T-cell (primary cell): ENCODE measurements at regions not wholly inside any gene's neighbourhood (a gene's known extent, or its start where the extent isn't known, plus 50 kb on each side); places are given as distances from the start of the nearest gene placed in this dataset.

Source experiments
- ATAC-seq, 4 experiments: fragments of 200-7000 bp in 3 of 4; fragments of 150-1000 bp in 1 of 4; cut with Tn5 transposase; replicated peaks in 1 of 4; 1 replicate in 3 of 4; 2 replicates in 1 of 4; pipeline ENCODE4 v1.10.0; 2021; ENCODE audit warnings: moderate library complexity in 3 of 4, mild to moderate bottlenecking in 2 of 4, moderate number of reproducible peaks in 1 of 4
- CTCF ChIA-PET, 2 donors: fragments of 300-600 bp; sonication (Branson Sonifier 250); formaldehyde crosslinking; loops; one replicate each; lab custom pipeline; 2022; ENCODE audit warnings: antibody characterized with exemption in 2 of 2; lab: Charles Lee
- POLR2A ChIA-PET, 2 donors: fragments of 300-600 bp; sonication (Branson Sonifier 250); formaldehyde crosslinking; loops; one replicate each; lab custom pipeline; 2022; ENCODE audit warnings: antibody characterized with exemption in 2 of 2; lab: Charles Lee
- DNase-seq, 35 experiments: peaks; one replicate each; pipeline versions ENCODE4 v3.0.0 to v3.0.0-alpha.2; 2013 to 2023
- H3K27ac ChIP-seq: one replicate; pipeline ENCODE4 v1.5.1; 2013; ENCODE audit warnings: low read length
- H3K27me3 ChIP-seq, 2 experiments: replicated peaks in 1 of 2; 1 replicate in 1 of 2; 2 replicates in 1 of 2; pipeline versions ENCODE4 v1.6.1 to v1.7.0; 2013; ENCODE audit warnings: low read length in 1 of 2, mixed read lengths in 1 of 2; ENCODE audit not compliant: control insufficient read depth in 2 of 2, insufficient read depth in 2 of 2; ENCODE audit errors: extremely low read depth in 1 of 2
- H3K36me3 ChIP-seq, 2 donors: 1 replicate in 1 of 2; 2 replicates in 1 of 2; pipeline versions ENCODE4 v1.6.1 to v1.7.0; 2013; ENCODE audit warnings: low read length in 1 of 2; ENCODE audit not compliant: control insufficient read depth in 2 of 2, insufficient read depth in 1 of 2; ENCODE audit errors: extremely low read depth in 1 of 2
- H3K4me1 ChIP-seq, 2 experiments: 1 replicate in 1 of 2; 2 replicates in 1 of 2; pipeline versions ENCODE4 v1.6.1 to v1.7.0; 2013; ENCODE audit warnings: low read length in 2 of 2, mixed read lengths in 1 of 2; ENCODE audit not compliant: insufficient read depth in 2 of 2, control insufficient read depth in 1 of 2; ENCODE audit errors: extremely low read depth in 1 of 2
- H3K4me3 ChIP-seq, 2 donors: 1 replicate in 1 of 2; 2 replicates in 1 of 2; pipeline versions ENCODE4 v1.5.1 to v1.7.0; 2013; ENCODE audit warnings: mild to moderate bottlenecking in 2 of 2, low read length in 1 of 2, moderate library complexity in 1 of 2; ENCODE audit not compliant: control insufficient read depth in 1 of 2; ENCODE audit errors: extremely low read depth in 1 of 2
- H3K9me3 ChIP-seq: 2 replicates; pipeline ENCODE4 v1.7.0; 2013
- H3K27ac Mint-ChIP-seq, 2 donors: one replicate each; pipeline ENCODE4 v1.8.0; 2020 to 2021; ENCODE audit warnings: mild to moderate bottlenecking in 2 of 2, mixed read lengths in 2 of 2
- H3K27me3 Mint-ChIP-seq, 2 donors: one replicate each; pipeline ENCODE4 v1.8.0; 2021 to 2022; ENCODE audit warnings: mixed read lengths in 2 of 2
- H3K36me3 Mint-ChIP-seq: one replicate; pipeline ENCODE4 v1.8.0; 2021; ENCODE audit warnings: mixed read lengths
- H3K4me1 Mint-ChIP-seq, 3 donors: one replicate each; pipeline ENCODE4 v1.8.0; 2020 to 2022; ENCODE audit warnings: mixed read lengths in 3 of 3, mild to moderate bottlenecking in 1 of 3
- H3K4me3 Mint-ChIP-seq, 3 donors: one replicate each; pipeline ENCODE4 v1.8.0; 2020 to 2022; ENCODE audit warnings: mild to moderate bottlenecking in 3 of 3, mixed read lengths in 3 of 3, moderate library complexity in 3 of 3
- H3K9me3 Mint-ChIP-seq, 3 donors: one replicate each; pipeline ENCODE4 v1.8.0; 2020 to 2022; ENCODE audit warnings: mixed read lengths in 3 of 3
- WGBS: methylation state at CpG from one replicate; pipeline ENCODE4 v1.1.5; 2013; ENCODE audit warnings: missing lambda C conversion rate; ENCODE audit not compliant: insufficient coverage; 5-methylcytosine and 5-hydroxymethylcytosine counted together

DNA sequence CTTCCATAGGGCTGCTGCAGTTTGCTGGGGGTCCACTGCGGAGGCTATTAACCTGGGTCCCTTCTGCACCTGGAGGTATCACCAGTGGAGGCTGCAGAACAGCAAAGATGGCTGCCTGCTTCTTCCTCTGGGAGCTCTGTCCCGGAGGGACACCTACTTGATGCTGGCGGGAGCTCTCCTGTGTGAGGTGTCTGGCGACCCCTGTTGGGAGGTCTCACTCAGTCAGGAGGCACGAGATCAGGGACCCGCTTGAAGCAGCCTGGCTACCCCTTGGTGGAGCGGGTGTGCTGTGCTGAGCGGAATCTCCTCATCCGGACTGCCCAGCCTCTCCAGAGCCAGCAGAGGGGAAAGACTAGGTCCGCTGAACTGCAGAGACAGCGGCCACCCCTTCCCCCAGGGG is 56.0 kb upstream of the CTXND1 start:
- H3K4me1 Mint-ChIP-seq, result no peaks in the 10 kb centered on the region
- Histone ChIP-seq H3K4me1 (no peaks in the 10 kb centered on the region), H3K4me3 (no peak overlapping the region), H3K27ac (no peak overlapping the region), H3K36me3 (no peaks in the 10 kb centered on the region), H3K9me3 (no peaks in the 10 kb centered on the region), H3K27me3 (peaks cover 0 to 14% of the 10 kb centered on the region in 2 experiments)
- H3K9me3 Mint-ChIP-seq, result no peaks in the 10 kb centered on the region
- H3K36me3 Mint-ChIP-seq, result no peaks in the 10 kb centered on the region
- WGBS, result 84% methylated on average over 9 of the region's 11 CpGs
- DNase-seq (no peak), ATAC-seq (no peak)
- H3K4me3 Mint-ChIP-seq, result no peak overlapping the region
- H3K27me3 Mint-ChIP-seq, result peaks cover 31 to 32% of the 10 kb centered on the region in 2 donors
- POLR2A ChIA-PET, result no interaction called here
- CTCF ChIA-PET, result no interaction called here
- H3K27ac Mint-ChIP-seq, result no peak overlapping the region

DNA sequence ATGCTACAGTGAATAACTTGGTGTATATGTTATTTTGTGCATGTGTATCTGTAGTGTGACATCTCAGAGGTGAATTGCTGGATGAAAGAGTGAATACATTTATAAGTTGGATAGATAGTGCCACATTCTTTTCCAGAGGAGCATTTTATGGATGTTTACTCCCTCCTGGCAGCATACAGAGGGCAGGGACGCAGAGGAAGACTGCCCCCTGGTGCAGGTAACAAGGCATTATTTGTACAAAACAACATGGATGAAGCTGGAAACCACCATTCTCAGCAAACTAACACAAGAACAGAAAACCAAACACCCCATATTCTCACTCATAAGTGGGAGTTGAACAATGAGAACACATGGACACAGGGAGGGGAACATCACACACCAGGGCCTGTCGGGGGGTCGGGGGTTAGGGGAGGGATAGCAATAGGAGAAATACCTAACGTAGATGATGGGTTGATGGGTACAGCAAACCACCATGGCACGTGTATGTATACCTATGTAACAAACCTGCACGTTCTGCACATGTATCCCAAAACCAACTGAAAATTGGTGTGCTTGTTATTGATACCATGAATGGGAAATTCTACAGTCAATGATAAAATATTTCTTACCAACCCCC is 57.9 kb upstream of the CTXND1 start:
- Mint-ChIP-seq H3K27me3 (peaks cover 29 to 40% of the 10 kb centered on the region in 2 donors), H3K4me3 (no peak overlapping the region), H3K36me3 (no peaks in the 10 kb centered on the region), H3K27ac (no peak overlapping the region), H3K9me3 (no peaks in the 10 kb centered on the region), H3K4me1 (no peaks in the 10 kb centered on the region)
- CTCF ChIA-PET, result interaction anchor here in 1 of 2 donors (0.6 kb wide), 1 partner anchor 9 kb away, joined by 4 read pairs; no protein-coding TSS in a partner anchor
- Histone ChIP-seq H3K4me3 (no peak overlapping the region), H3K27me3 (peaks cover 0 to 14% of the 10 kb centered on the region in 2 experiments), H3K27ac (no peak overlapping the region), H3K4me1 (no peaks in the 10 kb centered on the region), H3K36me3 (no peaks in the 10 kb centered on the region), H3K9me3 (no peaks in the 10 kb centered on the region)
- no CpG with 5 or more reads among the region's 6 CpGs for WGBS
- no peak for DNase-seq
- no peak for ATAC-seq
- POLR2A ChIA-PET, result no interaction called here

DNA sequence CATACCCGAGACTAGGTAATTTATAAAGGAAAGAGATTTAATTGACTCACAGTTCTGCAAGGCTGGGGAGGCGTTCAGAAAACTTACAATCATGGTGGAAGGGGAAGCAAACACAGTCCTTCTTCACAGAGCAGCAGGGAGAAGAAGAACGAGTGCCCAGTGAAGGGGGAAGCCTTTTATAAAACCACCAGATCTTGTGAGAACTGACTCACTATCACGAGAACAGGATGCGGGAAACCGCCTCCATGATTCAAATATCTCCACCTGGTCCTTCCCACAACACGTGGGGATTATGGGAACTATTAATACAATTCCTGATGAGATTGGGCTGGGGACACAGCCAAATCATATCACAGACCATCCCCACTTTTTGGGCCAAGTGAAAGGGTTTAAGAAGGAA is 58.8 kb upstream of the CTXND1 start:
- H3K27ac ChIP-seq, result no peak overlapping the region
- Mint-ChIP-seq H3K4me3 (no peak overlapping the region), H3K4me1 (no peaks in the 10 kb centered on the region), H3K27me3 (peaks cover 29 to 44% of the 10 kb centered on the region in 2 donors), H3K36me3 (no peaks in the 10 kb centered on the region), H3K27ac (no peak overlapping the region), H3K9me3 (no peaks in the 10 kb centered on the region)
- no peak for DNase-seq
- WGBS, result no CpG with 5 or more reads among the region's 7 CpGs
- H3K4me3 ChIP-seq, result no peak overlapping the region
- no peaks in the 10 kb centered on the region for H3K9me3 ChIP-seq
- CTCF ChIA-PET, result no interaction called here
- ATAC-seq, result no peak
- H3K27me3 ChIP-seq, result peaks cover 0 to 18% of the 10 kb centered on the region in 2 experiments
- POLR2A ChIA-PET, result no interaction called here
- H3K36me3 ChIP-seq, result no peaks in the 10 kb centered on the region
- no peaks in the 10 kb centered on the region for H3K4me1 ChIP-seq

DNA sequence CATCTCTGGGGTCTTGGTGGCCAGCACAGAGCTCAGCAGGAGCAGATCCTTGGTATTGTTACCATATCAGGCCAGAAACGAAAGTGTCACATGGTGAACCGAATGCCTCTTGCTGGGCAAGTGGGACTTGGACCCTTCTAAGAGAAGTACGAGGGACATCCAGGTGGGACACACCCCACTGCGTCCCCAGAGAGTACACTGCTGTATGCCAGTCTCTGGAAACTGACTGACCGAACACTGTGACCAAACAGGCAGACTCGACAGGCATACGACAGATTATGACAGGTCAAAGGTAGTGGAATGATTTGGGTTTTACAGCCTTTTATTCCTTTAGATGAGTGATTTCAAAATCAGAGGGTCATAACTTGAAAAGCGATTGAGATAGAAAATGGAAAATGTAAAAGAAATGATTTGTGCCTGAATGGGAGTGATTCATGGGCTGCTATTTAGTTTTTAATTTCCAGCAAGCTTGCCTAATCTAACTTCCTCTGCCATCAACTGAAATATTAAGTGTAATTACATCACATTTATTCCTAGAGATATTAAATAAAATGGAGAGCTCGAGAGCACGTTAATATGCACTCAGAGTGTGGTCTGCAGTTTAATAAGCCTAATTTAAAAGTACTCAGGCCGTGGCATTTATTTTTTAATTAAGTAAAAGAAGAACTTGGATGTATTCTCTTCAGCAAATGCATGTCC is 63.4 kb upstream of the CTXND1 start:
- Mint-ChIP-seq H3K4me1 (no peaks in the 10 kb centered on the region), H3K9me3 (no peaks in the 10 kb centered on the region), H3K36me3 (no peaks in the 10 kb centered on the region), H3K27me3 (peaks cover 20 to 40% of the 10 kb centered on the region in 2 donors), H3K27ac (no peak overlapping the region), H3K4me3 (no peak overlapping the region)
- Histone ChIP-seq H3K36me3 (no peaks in the 10 kb centered on the region), H3K4me3 (no peak overlapping the region), H3K9me3 (no peaks in the 10 kb centered on the region), H3K4me1 (no peaks in the 10 kb centered on the region), H3K27ac (no peak overlapping the region), H3K27me3 (peaks cover 0 to 12% of the 10 kb centered on the region in 2 experiments)
- ATAC-seq (no peak), DNase-seq (no peak)
- POLR2A ChIA-PET, result no interaction called here
- WGBS, result 77% methylated on average over 7 of the region's 11 CpGs
- CTCF ChIA-PET, result no interaction called here

DNA sequence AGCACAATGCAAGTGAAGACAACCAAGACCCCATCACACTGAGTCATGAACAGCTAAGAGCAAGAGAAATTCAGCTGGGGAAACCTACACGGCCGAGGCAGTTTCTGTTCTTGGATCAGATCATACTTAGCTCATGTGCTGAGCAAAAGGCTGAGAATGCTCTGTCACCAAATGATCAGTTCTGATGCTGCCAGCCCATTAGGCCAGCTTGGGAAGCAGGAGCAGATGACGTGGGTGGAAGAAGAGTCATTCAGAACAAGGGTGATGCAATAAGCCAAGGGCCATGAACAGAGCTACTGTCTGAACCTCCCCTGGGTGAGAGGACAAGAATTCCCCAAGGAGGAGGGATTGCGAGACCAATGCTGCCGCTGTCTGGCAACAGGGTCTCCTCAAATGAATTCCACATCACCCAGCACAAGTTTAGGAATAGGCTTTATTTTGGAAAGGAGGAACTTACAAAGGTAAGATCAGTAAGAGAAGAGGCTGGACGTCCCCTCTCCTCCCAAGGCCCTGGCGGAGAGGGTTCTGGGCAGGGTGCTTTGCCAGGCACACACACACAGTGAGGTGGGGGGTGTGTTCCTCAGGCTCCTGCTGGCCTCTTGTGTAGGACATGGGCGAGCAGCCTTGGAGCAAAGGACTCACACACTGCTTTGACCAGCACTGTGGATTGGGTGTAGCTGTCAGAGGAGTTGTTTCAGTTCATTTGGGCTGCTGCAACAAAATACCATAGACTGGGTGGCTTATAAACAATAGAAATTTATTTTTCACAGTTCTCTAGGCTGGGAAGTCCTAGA is 65.6 kb upstream of the CTXND1 start:
- H3K36me3 ChIP-seq, result no peaks in the 10 kb centered on the region
- no peaks in the 10 kb centered on the region for H3K36me3 Mint-ChIP-seq
- ATAC-seq (no peak), DNase-seq (no peak)
- H3K27me3 ChIP-seq, result peaks cover 0 to 19% of the 10 kb centered on the region in 2 experiments
- no peaks in the 10 kb centered on the region for H3K9me3 ChIP-seq
- H3K4me3 ChIP-seq, result no peak overlapping the region
- H3K27ac ChIP-seq, result no peak overlapping the region
- H3K27me3 Mint-ChIP-seq, result peaks cover 19 to 41% of the 10 kb centered on the region in 2 donors
- ChIA-PET POLR2A (no interaction called here), CTCF (no interaction called here)
- H3K9me3 Mint-ChIP-seq, result no peaks in the 10 kb centered on the region
- H3K4me1 Mint-ChIP-seq, result no peaks in the 10 kb centered on the region
- WGBS, result 70% methylated on average over 4 of the region's 8 CpGs
- H3K4me1 ChIP-seq, result no peaks in the 10 kb centered on the region
- no peak overlapping the region for H3K27ac Mint-ChIP-seq
- H3K4me3 Mint-ChIP-seq, result no peak overlapping the region

DNA sequence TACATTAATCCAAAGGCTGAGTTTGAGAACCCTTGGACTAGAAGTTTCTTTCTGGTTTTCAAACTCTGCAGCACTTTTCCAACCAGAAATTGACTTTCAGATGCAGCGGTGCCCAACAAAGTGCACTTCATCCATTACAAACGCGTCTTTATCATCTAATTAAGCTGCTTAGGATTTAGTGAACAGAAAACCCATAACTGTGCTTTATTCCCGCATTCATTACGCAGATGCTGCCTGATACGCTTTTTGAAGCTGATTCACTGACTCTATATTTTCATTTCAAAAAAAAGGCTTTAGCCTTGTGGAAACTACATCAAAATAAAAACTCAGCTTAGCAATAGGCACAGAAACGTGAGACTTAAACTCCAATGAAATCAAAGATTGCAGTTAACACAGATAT is 69.8 kb upstream of the CTXND1 start:
- POLR2A ChIA-PET, result no interaction called here
- no peaks in the 10 kb centered on the region for H3K4me1 Mint-ChIP-seq
- H3K4me1 ChIP-seq, result no peaks in the 10 kb centered on the region
- CTCF ChIA-PET, result no interaction called here
- H3K36me3 ChIP-seq, result no peaks in the 10 kb centered on the region
- H3K36me3 Mint-ChIP-seq, result no peaks in the 10 kb centered on the region
- H3K27ac ChIP-seq, result no peak overlapping the region
- ATAC-seq (no peak), DNase-seq (no peak)
- H3K9me3 Mint-ChIP-seq, result peaks cover 0 to 7% (median 0%) of the 10 kb centered on the region in 3 donors
- peaks cover 0 to 16% of the 10 kb centered on the region in 2 experiments for H3K27me3 ChIP-seq
- no peaks in the 10 kb centered on the region for H3K9me3 ChIP-seq
- WGBS, result 93% methylated on average over 3 of the region's 7 CpGs
- no peak overlapping the region for H3K4me3 ChIP-seq
- H3K27me3 Mint-ChIP-seq, result peaks cover 15 to 27% of the 10 kb centered on the region in 2 donors
- no peak overlapping the region for H3K4me3 Mint-ChIP-seq
- no peak overlapping the region for H3K27ac Mint-ChIP-seq
